AG04449 (cell line): ENCODE measurements at regions not wholly inside any gene's neighbourhood (a gene's known extent, or its start where the extent isn't known, plus 50 kb on each side); places are given as distances from the start of the nearest gene placed in this dataset.

ENCODE experiments used
- CTCF ChIA-PET: fragments of 350-600 bp; formaldehyde crosslinking; extraction: SDS; loops from one replicate; lab custom pipeline; 2021; ENCODE audit warnings: antibody characterized with exemption; lab: Yijun Ruan, JAX
- POLR2A ChIA-PET: fragments of 400-600, 350-600 bp; formaldehyde crosslinking; extraction: SDS; loops from one replicate; lab custom pipeline; 2020; ENCODE audit warnings: antibody characterized with exemption, inconsistent platforms; lab: Yijun Ruan, JAX
- DNase-seq: peaks from one replicate; pipeline ENCODE4 v3.0.0-alpha.2; 2010; ENCODE audit warnings: low read depth, low spot score
- H3K4me3 ChIP-seq: 2 replicates; pipeline ENCODE4 v1.5.1; 2011; ENCODE audit warnings: low read depth, mild to moderate bottlenecking, control low read depth, low read length
- TF ChIP-seq, protein P1 (sequence below): IDR thresholded peaks from one replicate; pipeline ENCODE4 v1.5.1; 2011; ENCODE audit warnings: mild to moderate bottlenecking, moderate library complexity, low read length, control low read depth, inconsistent platforms; ENCODE audit not compliant: insufficient read depth; ENCODE audit errors: missing control alignments

DNA sequence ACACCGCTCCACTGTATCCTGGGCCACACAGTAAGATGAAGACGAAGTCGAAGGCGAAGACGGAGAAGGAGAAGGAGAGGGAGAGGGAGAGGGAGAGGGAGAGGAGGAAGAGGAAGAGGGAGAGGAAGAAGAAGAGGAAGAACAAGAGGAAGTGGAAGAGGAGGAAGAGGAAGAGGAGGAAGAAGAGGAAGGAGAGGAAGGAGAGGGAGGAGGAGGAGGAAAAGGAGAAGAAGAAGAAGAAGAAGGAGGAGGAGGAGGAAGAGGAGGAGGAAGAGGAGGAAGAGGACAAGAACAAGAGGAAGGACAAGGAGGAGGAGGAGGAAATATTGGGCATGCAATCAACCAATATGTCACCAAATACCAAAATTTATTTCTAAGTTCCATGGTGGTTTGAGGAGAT is 149.5 kb upstream of the ERCC4 start:
- no peak for DNase-seq
- TF ChIP-seq, protein P1, sequence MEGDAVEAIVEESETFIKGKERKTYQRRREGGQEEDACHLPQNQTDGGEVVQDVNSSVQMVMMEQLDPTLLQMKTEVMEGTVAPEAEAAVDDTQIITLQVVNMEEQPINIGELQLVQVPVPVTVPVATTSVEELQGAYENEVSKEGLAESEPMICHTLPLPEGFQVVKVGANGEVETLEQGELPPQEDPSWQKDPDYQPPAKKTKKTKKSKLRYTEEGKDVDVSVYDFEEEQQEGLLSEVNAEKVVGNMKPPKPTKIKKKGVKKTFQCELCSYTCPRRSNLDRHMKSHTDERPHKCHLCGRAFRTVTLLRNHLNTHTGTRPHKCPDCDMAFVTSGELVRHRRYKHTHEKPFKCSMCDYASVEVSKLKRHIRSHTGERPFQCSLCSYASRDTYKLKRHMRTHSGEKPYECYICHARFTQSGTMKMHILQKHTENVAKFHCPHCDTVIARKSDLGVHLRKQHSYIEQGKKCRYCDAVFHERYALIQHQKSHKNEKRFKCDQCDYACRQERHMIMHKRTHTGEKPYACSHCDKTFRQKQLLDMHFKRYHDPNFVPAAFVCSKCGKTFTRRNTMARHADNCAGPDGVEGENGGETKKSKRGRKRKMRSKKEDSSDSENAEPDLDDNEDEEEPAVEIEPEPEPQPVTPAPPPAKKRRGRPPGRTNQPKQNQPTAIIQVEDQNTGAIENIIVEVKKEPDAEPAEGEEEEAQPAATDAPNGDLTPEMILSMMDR: no peak
- no peak overlapping the region for H3K4me3 ChIP-seq
- ChIA-PET CTCF (no interaction called here), POLR2A (no interaction called here)

GRCh38 chr16:13772782-13773181 is 147.2 kb upstream of the ERCC4 start:
- TF ChIP-seq, protein P1: no peak
- POLR2A ChIA-PET: no interaction called here
- CTCF ChIA-PET: no interaction called here
- DNase-seq: no peak
- H3K4me3 ChIP-seq: no peak overlapping the region

- CTCF ChIA-PET: no interaction called here
- TF ChIP-seq, protein P1: no peak
- DNase-seq: no peak
- POLR2A ChIA-PET: no interaction called here
- H3K4me3 ChIP-seq: no peak overlapping the region
These were observed 140.3 kb upstream of the ERCC4 start for GRCh38 chr16:13779676-13780075.

- H3K4me3 ChIP-seq: no peak overlapping the region
- POLR2A ChIA-PET: no interaction called here
- DNase-seq: no peak
- TF ChIP-seq, protein P1: no peak
- CTCF ChIA-PET: no interaction called here
These were observed 139.4 kb upstream of the ERCC4 start for GRCh38 chr16:13780406-13781168.

DNA sequence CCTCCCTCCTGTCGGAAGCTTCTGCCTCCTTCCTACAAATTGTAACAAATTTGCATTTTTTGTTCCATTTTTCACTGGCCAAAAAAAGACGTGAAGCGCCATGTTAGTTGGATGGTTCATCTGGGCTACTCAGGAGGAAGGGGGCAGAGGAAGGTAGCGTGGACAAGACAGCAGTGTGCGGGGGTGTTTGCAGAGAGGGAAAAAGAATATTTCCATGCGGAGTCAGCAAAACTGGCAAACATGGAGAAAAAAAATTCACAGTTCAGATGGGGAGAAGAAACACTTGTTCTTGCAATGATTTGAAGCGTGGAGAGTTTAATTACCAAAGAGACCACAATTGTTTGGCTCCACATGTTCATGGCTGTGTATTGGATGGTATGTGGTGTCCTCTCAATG is 138.8 kb upstream of the ERCC4 start:
- no peak for DNase-seq
- POLR2A ChIA-PET: no interaction called here
- TF ChIP-seq, protein P1: no peak
- no peak overlapping the region for H3K4me3 ChIP-seq
- CTCF ChIA-PET: no interaction called here

DNA sequence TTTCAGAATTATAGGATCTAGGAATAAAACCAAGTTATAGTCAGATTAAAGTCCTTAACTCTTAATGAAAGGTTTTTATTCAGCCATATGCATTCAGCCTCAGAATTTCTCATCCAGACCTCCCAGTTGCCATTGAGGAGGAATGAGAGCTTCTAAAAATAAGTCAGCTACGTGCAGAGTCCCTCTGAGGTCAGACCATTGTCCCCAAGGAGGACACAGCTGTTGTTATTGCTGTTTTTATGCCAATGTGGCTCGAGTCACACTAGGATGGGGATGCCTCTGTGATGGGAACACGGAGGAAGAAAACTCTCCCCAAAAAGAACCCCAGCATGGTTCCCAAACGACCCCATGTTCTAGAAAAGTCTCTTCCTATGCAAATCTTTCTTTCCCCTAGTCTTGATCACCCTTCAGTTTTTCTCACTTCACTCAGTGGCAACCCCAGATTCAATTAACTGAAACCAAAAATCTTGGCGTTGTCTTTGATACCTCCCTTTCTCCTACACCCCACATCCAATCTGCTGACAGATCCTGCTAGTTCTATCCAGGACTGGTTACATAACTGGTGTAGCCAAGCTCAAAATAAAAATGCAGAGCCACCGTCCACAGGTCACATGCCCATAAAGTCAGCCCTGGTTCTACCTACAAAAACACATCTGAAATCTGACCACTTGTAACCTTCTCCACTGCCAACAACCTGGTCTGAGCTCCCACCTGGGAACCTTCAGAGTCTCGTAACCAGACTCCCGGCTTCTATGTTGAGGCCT is 138.2 kb upstream of the ERCC4 start:
- no peak for DNase-seq
- no peak overlapping the region for H3K4me3 ChIP-seq
- TF ChIP-seq, protein P1: no peak
- CTCF ChIA-PET: no interaction called here
- POLR2A ChIA-PET: no interaction called here
